Caco-2 (cell line): ENCODE measurements at regions not wholly inside any gene's neighbourhood (a gene's known extent, or its start where the extent isn't known, plus 50 kb on each side); places are given as distances from the start of the nearest gene placed in this dataset.

Experiments used
- BruUV-seq: library from RNA; stranded (reverse); fragments of 400-500 nt; replicated peaks from 2 replicates; lab custom pipeline; 2021; lab: Mats Ljungman, UMichigan
- CTCF ChIA-PET: fragments of 300-600 bp; sonication (Branson Sonifier 250); formaldehyde crosslinking; loops from one replicate; lab custom pipeline; 2022; ENCODE audit warnings: antibody characterized with exemption; lab: Charles Lee
- POLR2A ChIA-PET: fragments of 300-600 bp; sonication (Branson Sonifier 250); formaldehyde crosslinking; loops from one replicate; lab custom pipeline; 2022; ENCODE audit warnings: antibody characterized with exemption; lab: Charles Lee
- DNase-seq, 2 experiments: peaks; one replicate each; pipeline versions ENCODE4 v3.0.0 to v3.0.0-alpha.2; 2020 to 2022
- H3K27me3 ChIP-seq: replicated peaks from 2 replicates; pipeline ENCODE4 v1.6.0; 2011; ENCODE audit warnings: low read length; ENCODE audit not compliant: control insufficient read depth, insufficient read depth
- H3K36me3 ChIP-seq: 2 replicates; pipeline ENCODE4 v1.5.1; 2011; ENCODE audit warnings: low read length; ENCODE audit not compliant: control insufficient read depth, insufficient read depth
- H3K4me1 ChIP-seq: fragments of 250-450 bp; sonication (Bioruptor Pico); 2 replicates; pipeline ENCODE4 v1.5.1; 2020; ENCODE audit warnings: mild to moderate bottlenecking
- H3K4me3 ChIP-seq: 2 replicates; pipeline ENCODE4 v1.5.1; 2011; ENCODE audit warnings: low read depth, mild to moderate bottlenecking, control low read depth, low read length
- H3K9me3 ChIP-seq: fragments of 250-450 bp; sonication (Bioruptor Pico); 2 replicates; pipeline ENCODE4 v1.5.1; 2020; ENCODE audit warnings: mild to moderate bottlenecking, moderate library complexity
- H3K27ac Mint-ChIP-seq: one replicate; pipeline ENCODE4 v1.8.0; 2022; ENCODE audit warnings: mixed read lengths; ENCODE audit not compliant: unreplicated experiment
- H3K27me3 Mint-ChIP-seq: one replicate; pipeline ENCODE4 v1.8.0; 2022; ENCODE audit warnings: mixed read lengths; ENCODE audit not compliant: insufficient read depth, unreplicated experiment
- H3K36me3 Mint-ChIP-seq: one replicate; pipeline ENCODE4 v1.8.0; 2022; ENCODE audit warnings: mild to moderate bottlenecking, mixed read lengths; ENCODE audit not compliant: insufficient read depth, unreplicated experiment
- H3K4me1 Mint-ChIP-seq: one replicate; pipeline ENCODE4 v1.8.0; 2022; ENCODE audit warnings: low read depth, mixed read lengths; ENCODE audit not compliant: unreplicated experiment
- H3K4me3 Mint-ChIP-seq: one replicate; pipeline ENCODE4 v1.8.0; 2022; ENCODE audit warnings: mild to moderate bottlenecking, moderate library complexity, mixed read lengths; ENCODE audit not compliant: unreplicated experiment
- H3K9me3 Mint-ChIP-seq: one replicate; pipeline ENCODE4 v1.8.0; 2022; ENCODE audit warnings: mixed read lengths; ENCODE audit not compliant: unreplicated experiment
- intact Hi-C: fragments of 100-400 bp; cut with micrococcal nuclease; formaldehyde crosslinking; loops from one replicate; pipeline ENCODE4 v1.10.0; 2022; ENCODE audit not compliant: unreplicated experiment
- TF ChIP-seq, protein P1 (sequence below), 2 experiments: fragments of 200-600 bp in 1 of 2; IDR thresholded peaks; 1 replicate in 1 of 2; 2 replicates in 1 of 2; pipeline versions ENCODE4 v1.5.1 to v1.8.0; 2011 to 2022; ENCODE audit warnings: antibody characterized with exemption in 1 of 2, control low read depth in 1 of 2, inconsistent platforms in 1 of 2, low read depth in 1 of 2, low read length in 1 of 2, mild to moderate bottlenecking in 1 of 2, moderate library complexity in 1 of 2; ENCODE audit not compliant: insufficient read depth in 1 of 2, severe bottlenecking in 1 of 2, unreplicated experiment in 1 of 2

- TF ChIP-seq, protein P1, sequence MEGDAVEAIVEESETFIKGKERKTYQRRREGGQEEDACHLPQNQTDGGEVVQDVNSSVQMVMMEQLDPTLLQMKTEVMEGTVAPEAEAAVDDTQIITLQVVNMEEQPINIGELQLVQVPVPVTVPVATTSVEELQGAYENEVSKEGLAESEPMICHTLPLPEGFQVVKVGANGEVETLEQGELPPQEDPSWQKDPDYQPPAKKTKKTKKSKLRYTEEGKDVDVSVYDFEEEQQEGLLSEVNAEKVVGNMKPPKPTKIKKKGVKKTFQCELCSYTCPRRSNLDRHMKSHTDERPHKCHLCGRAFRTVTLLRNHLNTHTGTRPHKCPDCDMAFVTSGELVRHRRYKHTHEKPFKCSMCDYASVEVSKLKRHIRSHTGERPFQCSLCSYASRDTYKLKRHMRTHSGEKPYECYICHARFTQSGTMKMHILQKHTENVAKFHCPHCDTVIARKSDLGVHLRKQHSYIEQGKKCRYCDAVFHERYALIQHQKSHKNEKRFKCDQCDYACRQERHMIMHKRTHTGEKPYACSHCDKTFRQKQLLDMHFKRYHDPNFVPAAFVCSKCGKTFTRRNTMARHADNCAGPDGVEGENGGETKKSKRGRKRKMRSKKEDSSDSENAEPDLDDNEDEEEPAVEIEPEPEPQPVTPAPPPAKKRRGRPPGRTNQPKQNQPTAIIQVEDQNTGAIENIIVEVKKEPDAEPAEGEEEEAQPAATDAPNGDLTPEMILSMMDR (IDR thresholded peaks at IDR 0.05; ENCODE audit: insufficient read depth in 1 of 2, low read depth in 1 of 2, low read length in 1 of 2, severe bottlenecking in 1 of 2, unreplicated experiment in 1 of 2), result no peak
- H3K36me3 Mint-ChIP-seq, result no peaks in the 10 kb centered on the region
- CTCF ChIA-PET, result no interaction called here
- no peaks in the 10 kb centered on the region for H3K4me1 Mint-ChIP-seq
- H3K9me3 ChIP-seq, result no peaks in the 10 kb centered on the region
- H3K36me3 ChIP-seq, result no peaks in the 10 kb centered on the region
- no peaks in the 10 kb centered on the region for H3K27me3 Mint-ChIP-seq
- no peak overlapping the region for H3K4me3 ChIP-seq
- no peak overlapping the region for H3K27ac Mint-ChIP-seq
- H3K9me3 Mint-ChIP-seq, result no peaks in the 10 kb centered on the region
- BruUV-seq, result no TSS peak
- no peak for DNase-seq
- no peaks in the 10 kb centered on the region for H3K27me3 ChIP-seq
- H3K4me1 ChIP-seq, result peaks cover 6% of the 10 kb centered on the region; the same call in 1 of the 2 replicates
- POLR2A ChIA-PET, result no interaction called here
- H3K4me3 Mint-ChIP-seq, result no peak overlapping the region
- intact Hi-C loops, result no loop called here
Measured at GRCh38 chr3:72597756-72598195, 250.5 kb downstream of the SHQ1 start.

- Histone ChIP-seq H3K27me3 (no peaks in the 10 kb centered on the region), H3K4me3 (no peak overlapping the region), H3K36me3 (no peaks in the 10 kb centered on the region), H3K9me3 (no peaks in the 10 kb centered on the region), H3K4me1 (peaks cover 12% of the 10 kb centered on the region)
- Mint-ChIP-seq H3K9me3 (no peaks in the 10 kb centered on the region), H3K36me3 (no peaks in the 10 kb centered on the region), H3K4me1 (peaks cover 7% of the 10 kb centered on the region), H3K4me3 (no peak overlapping the region), H3K27me3 (no peaks in the 10 kb centered on the region), H3K27ac (no peak overlapping the region)
- DNase-seq, result no peak
- intact Hi-C loops, result no loop called here
- BruUV-seq, result no TSS peak
- ChIA-PET POLR2A (no interaction called here), CTCF (no interaction called here)
- TF ChIP-seq, protein P1 (IDR thresholded peaks at IDR 0.05; ENCODE audit: insufficient read depth in 1 of 2, low read depth in 1 of 2, low read length in 1 of 2, severe bottlenecking in 1 of 2, unreplicated experiment in 1 of 2), result no peak
Measured at GRCh38 chr3:72597043-72597442, 251.2 kb downstream of the SHQ1 start.

DNA sequence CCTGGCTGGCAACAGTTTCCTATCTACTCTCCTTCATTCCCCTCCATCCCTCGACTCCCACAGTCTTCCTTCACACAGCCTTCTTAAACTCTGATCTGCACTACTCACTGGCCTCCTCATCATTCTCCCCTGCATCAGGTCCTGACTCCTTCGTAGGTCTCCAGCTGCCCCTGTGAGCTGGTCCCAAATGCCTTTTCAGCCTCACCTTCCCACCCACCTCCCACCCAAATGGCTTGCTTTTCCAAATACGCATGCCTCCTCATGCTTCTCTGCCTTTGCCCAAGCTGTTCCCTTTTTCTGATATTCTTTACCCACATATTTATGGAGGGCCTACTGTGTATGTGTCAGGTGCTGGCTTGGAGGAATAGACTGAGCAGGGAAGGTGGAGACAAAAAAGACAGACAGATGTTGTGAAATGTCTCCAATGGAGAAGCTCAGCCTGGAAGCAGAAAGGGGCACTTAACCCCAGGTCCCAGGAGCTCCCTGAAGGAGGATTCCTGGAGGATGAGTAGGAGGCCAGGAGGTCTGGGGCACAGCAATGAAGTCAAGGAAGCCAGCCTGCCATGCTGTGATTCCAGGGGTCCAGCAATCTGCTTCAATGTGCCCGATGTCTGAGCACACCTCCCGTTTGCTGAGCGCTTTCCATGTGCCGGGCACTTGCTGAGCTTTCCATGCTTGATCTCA is 252.2 kb downstream of the SHQ1 start:
- Histone ChIP-seq H3K36me3 (no peaks in the 10 kb centered on the region), H3K4me3 (no peak overlapping the region), H3K4me1 (peaks cover 22% of the 10 kb centered on the region), H3K27me3 (no peaks in the 10 kb centered on the region), H3K9me3 (no peaks in the 10 kb centered on the region)
- POLR2A ChIA-PET, result no interaction called here
- H3K4me3 Mint-ChIP-seq, result no peak overlapping the region
- no peaks in the 10 kb centered on the region for H3K27me3 Mint-ChIP-seq
- H3K9me3 Mint-ChIP-seq, result no peaks in the 10 kb centered on the region
- no TSS peak for BruUV-seq
- CTCF ChIA-PET, result no interaction called here
- no peak for DNase-seq
- peaks cover 17% of the 10 kb centered on the region for H3K4me1 Mint-ChIP-seq
- no peak overlapping the region for H3K27ac Mint-ChIP-seq
- TF ChIP-seq, protein P1 (IDR thresholded peaks at IDR 0.05; ENCODE audit: insufficient read depth in 1 of 2, low read depth in 1 of 2, low read length in 1 of 2, severe bottlenecking in 1 of 2, unreplicated experiment in 1 of 2), result no peak
- intact Hi-C loops, result no loop called here
- no peaks in the 10 kb centered on the region for H3K36me3 Mint-ChIP-seq
